ENCODE measurements at regions not wholly inside any gene's neighbourhood (a gene's known extent, or its start where the extent isn't known, plus 50 kb on each side); places are given as distances from the start of the nearest gene placed in this dataset.

DNA sequence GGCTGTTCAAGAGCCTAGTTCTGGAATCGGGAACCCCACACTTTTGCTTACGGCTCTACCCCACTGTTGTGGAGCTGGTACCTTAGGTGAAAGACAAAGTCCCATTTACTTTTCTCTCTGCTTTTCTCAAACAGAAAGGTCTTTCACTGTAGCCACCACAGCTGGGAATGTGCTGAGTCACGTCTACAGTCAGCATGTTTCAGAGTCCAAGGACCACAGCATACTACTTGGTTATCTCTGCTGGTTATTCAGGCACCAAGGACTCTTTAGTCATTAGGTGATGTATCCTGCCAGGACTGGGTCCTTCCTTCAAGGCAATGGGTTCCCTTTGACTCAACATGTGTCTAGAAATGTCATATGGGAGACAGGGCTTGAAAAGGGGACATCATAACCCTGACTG, 266.8 kb upstream of the STEAP1 start:
- Histone ChIP-seq H3K4me3 (ENCODE audit: low read depth, low read length) (no peak overlapping the region), H3K27me3 (ENCODE audit: control insufficient read depth, insufficient read depth, low read length) (no peaks in the 10 kb centered on the region), H3K36me3 (ENCODE audit: control insufficient read depth, insufficient read depth, low read length) (no peaks in the 10 kb centered on the region)
- TF ChIP-seq, protein P1, sequence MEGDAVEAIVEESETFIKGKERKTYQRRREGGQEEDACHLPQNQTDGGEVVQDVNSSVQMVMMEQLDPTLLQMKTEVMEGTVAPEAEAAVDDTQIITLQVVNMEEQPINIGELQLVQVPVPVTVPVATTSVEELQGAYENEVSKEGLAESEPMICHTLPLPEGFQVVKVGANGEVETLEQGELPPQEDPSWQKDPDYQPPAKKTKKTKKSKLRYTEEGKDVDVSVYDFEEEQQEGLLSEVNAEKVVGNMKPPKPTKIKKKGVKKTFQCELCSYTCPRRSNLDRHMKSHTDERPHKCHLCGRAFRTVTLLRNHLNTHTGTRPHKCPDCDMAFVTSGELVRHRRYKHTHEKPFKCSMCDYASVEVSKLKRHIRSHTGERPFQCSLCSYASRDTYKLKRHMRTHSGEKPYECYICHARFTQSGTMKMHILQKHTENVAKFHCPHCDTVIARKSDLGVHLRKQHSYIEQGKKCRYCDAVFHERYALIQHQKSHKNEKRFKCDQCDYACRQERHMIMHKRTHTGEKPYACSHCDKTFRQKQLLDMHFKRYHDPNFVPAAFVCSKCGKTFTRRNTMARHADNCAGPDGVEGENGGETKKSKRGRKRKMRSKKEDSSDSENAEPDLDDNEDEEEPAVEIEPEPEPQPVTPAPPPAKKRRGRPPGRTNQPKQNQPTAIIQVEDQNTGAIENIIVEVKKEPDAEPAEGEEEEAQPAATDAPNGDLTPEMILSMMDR (IDR thresholded peaks at IDR 0.05; ENCODE audit: insufficient read depth, low read depth, low read length), result no peak
- no peak for DNase-seq (ENCODE audit: low read depth)
- ChIA-PET CTCF (no interaction called here), POLR2A (no interaction called here)

GRCh38 chr7:89908736-89909135, 245.5 kb upstream of the STEAP1 start:
- Histone ChIP-seq H3K27me3 (ENCODE audit: control insufficient read depth, insufficient read depth, low read length) (no peaks in the 10 kb centered on the region), H3K4me3 (ENCODE audit: low read depth, low read length) (no peak overlapping the region), H3K36me3 (ENCODE audit: control insufficient read depth, insufficient read depth, low read length) (no peaks in the 10 kb centered on the region)
- TF ChIP-seq, protein P1 (IDR thresholded peaks at IDR 0.05; ENCODE audit: insufficient read depth, low read depth, low read length), result no peak
- ChIA-PET CTCF (no interaction called here), POLR2A (no interaction called here)
- DNase-seq (ENCODE audit: low read depth), result no peak

DNA sequence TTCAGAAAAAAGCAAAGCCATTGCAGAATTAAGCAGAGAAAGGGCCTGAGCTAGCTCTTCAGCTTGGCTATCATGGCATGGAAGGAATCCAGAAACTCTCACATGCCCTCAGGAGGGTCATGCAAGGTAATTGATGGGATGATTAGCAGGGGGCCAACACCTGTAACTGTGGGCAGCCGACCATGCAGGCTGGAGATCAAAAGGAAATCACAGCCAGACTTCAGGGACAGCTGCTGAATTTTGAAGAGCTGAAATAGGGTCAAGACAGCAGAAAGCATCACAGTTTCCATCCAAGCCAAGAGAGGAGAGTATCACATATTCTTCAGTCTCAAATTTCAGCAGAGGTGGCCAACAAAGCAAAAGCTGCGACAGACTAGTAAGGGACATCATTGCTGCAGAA, 239.6 kb upstream of the STEAP1 start:
- ChIA-PET CTCF (no interaction called here), POLR2A (no interaction called here)
- no peak for DNase-seq (ENCODE audit: low read depth)
- no peaks in the 10 kb centered on the region for H3K36me3 ChIP-seq (ENCODE audit: control insufficient read depth, insufficient read depth, low read length)
- TF ChIP-seq, protein P1 (IDR thresholded peaks at IDR 0.05; ENCODE audit: insufficient read depth, low read depth, low read length), result no peak
- no peaks in the 10 kb centered on the region for H3K27me3 ChIP-seq (ENCODE audit: control insufficient read depth, insufficient read depth, low read length)
- H3K4me3 ChIP-seq (ENCODE audit: low read depth, low read length), result no peak overlapping the region

DNA sequence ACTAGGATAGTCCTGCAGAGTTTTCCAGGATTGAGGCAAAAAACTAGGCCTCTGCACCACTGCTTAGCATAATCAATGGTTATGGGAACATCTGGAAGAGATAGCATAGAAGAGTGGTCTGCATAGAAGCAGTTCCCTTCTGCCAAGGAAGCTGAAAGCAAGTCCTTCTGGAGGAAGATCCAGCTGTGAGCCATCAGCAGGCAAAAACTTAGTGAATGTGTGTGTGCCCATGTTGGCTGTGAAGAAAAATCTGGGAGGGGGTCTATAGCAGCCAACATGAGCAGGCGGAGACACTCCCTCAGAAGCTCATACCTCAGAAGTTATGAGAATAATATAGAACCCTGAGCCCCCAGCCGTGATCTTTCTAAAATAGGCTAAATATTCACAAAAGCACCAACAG, 228.1 kb upstream of the STEAP1 start:
- ChIA-PET CTCF (no interaction called here), POLR2A (no interaction called here)
- DNase-seq (ENCODE audit: low read depth), result no peak
- Histone ChIP-seq H3K4me3 (ENCODE audit: low read depth, low read length) (no peak overlapping the region), H3K27me3 (ENCODE audit: control insufficient read depth, insufficient read depth, low read length) (no peaks in the 10 kb centered on the region), H3K36me3 (ENCODE audit: control insufficient read depth, insufficient read depth, low read length) (no peaks in the 10 kb centered on the region)
- TF ChIP-seq, protein P1 (IDR thresholded peaks at IDR 0.05; ENCODE audit: insufficient read depth, low read depth, low read length), result no peak

DNA sequence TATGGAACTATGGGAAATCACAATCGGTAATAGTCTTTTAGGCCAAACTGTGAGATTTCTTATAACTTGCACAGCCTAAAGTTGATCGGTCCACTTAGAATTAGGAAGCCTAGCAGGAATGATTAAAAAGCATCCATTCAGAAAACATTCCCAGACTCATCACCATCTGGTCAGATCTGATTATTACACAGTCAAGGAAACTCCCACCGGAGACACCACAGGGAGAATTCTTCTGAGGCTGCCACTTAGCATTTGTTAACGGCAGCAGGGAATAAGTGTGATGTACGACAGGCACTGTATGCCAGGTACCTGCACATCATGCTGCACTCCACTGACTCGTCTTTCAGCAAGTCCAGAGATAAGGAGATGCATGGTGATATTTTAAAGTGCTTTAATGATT, 227.6 kb upstream of the STEAP1 start:
- ChIA-PET POLR2A (no interaction called here), CTCF (no interaction called here)
- no peak for DNase-seq (ENCODE audit: low read depth)
- Histone ChIP-seq H3K4me3 (ENCODE audit: low read depth, low read length) (no peak overlapping the region), H3K27me3 (ENCODE audit: control insufficient read depth, insufficient read depth, low read length) (no peaks in the 10 kb centered on the region), H3K36me3 (ENCODE audit: control insufficient read depth, insufficient read depth, low read length) (no peaks in the 10 kb centered on the region)
- TF ChIP-seq, protein P1 (IDR thresholded peaks at IDR 0.05; ENCODE audit: insufficient read depth, low read depth, low read length), result no peak
